Psoas muscle (tissue), 7 donors: ENCODE measurements at regions not wholly inside any gene's neighbourhood (a gene's known extent, or its start where the extent isn't known, plus 50 kb on each side); places are given as distances from the start of the nearest gene placed in this dataset.

Experiments
- ATAC-seq, 4 donors: fragments of 200-7000 bp; cut with Tn5 transposase; one replicate each; pipeline ENCODE4 v1.9.1; 2020; ENCODE audit warnings: moderate library complexity in 3 of 4, mild to moderate bottlenecking in 2 of 4
- DNase-seq, 2 donors: peaks; one replicate each; pipeline ENCODE4 v3.0.0-alpha.2; 2020
- H3K27ac ChIP-seq: fragments of 200-600 bp; one replicate; pipeline ENCODE4 v1.8.0; 2022
- H3K27me3 ChIP-seq, 3 donors: fragments of 200-600 bp in 1 of 3; one replicate each; pipeline versions ENCODE4 v1.6.1 to v1.8.0; 2013 to 2022; ENCODE audit warnings: low read length in 2 of 3, mild to moderate bottlenecking in 2 of 3, moderate library complexity in 1 of 3; ENCODE audit not compliant: insufficient read depth in 3 of 3
- H3K36me3 ChIP-seq, 2 donors: fragments of 200-600 bp in 1 of 2; one replicate each; pipeline versions ENCODE4 v1.6.1 to v1.8.0; 2013 to 2022; ENCODE audit warnings: low read depth in 1 of 2, mild to moderate bottlenecking in 1 of 2, moderate library complexity in 1 of 2; ENCODE audit not compliant: insufficient read depth in 1 of 2
- H3K4me1 ChIP-seq: fragments of 200-600 bp; one replicate; pipeline ENCODE4 v1.8.0; 2022
- H3K4me3 ChIP-seq: fragments of 200-600 bp; one replicate; pipeline ENCODE4 v1.8.0; 2022; ENCODE audit warnings: mild to moderate bottlenecking
- H3K9me3 ChIP-seq: fragments of 200-600 bp; one replicate; pipeline ENCODE4 v1.8.0; 2022
- WGBS, 3 donors: extraction: QIAGEN DNeasy Blood & Tissue Kit; methylation state at CpG; one replicate each; pipeline versions ENCODE4 v1.1.6 to v1.1.7; 2013; 5-methylcytosine and 5-hydroxymethylcytosine counted together
- intact Hi-C, 2 donors: fragments of 100-400 bp; cut with DNase I; formaldehyde crosslinking; loops; one replicate each; pipeline versions ENCODE4 v1.11.0 to v1.14.2; 2022
- TF ChIP-seq, protein P1 (sequence below): fragments of 200-600 bp; IDR thresholded peaks from one replicate; pipeline ENCODE4 v1.8.0; 2022; ENCODE audit warnings: antibody characterized with exemption
- donor health status: healthy with polysubstance abuse.
- donor health status: DM: no; HTN: no; CAD: no; lungs with moderate emphysema.
- donor health status: Bipolar disorder and iron deficiency.
- donor health status: healthy.
- donor health status: DM: yes; HTN: yes; CAD: no.
- donor health status: DM: no; HTN: no; CAD: no.
- donor health status: DM: yes; HTN: yes; CAD: no.

DNA sequence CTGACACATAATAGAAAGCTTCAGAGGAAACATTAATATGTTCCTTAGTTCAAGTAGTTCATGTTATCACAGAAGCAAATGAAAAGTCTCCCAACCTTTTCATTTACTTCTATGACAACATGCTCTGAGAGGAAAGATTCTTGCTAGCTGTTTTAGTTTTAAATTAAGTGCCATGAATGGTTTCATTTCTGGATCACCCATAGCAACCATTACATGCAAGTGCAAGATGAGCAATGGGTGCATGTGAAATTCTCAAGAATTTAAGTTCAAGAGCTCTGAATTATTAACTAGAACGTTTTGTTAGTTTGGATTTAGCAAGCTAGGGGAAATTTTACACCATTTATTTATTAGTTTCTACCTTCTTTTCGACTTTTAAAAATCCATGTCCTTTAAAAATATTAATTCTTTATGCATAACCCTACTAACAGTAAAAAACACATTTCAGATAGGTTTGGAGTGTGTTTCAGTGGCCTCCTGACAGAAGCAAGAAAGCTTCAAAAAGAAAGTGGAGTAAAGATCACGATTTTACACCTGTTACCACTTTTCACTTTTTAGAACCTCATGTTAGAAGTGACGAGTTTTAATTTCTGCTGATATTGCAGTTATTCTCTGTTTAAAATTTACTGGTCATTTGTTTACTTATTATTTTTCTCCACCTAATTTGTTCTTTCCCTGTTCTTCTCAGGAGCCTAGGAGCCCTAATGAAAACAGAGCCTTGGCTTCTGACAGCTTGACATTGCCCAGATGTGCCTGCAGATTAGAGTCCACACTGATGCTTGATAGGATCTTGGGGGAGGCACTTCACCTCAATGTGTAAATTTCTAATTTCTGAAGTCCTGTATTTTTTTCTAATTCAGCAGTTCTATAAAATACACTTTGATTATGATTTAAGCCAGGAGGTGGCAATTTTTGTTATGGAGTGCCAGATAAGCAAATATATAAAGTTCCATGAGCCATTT is 995.3 kb upstream of the PHF14 start:
- Histone ChIP-seq H3K36me3 (no peaks in the 10 kb centered on the region), H3K27ac (no peak overlapping the region), H3K4me3 (no peak overlapping the region), H3K9me3 (no peaks in the 10 kb centered on the region), H3K4me1 (no peaks in the 10 kb centered on the region), H3K27me3 (no peaks in the 10 kb centered on the region)
- intact Hi-C loops = no loop called here
- TF ChIP-seq, protein P1, sequence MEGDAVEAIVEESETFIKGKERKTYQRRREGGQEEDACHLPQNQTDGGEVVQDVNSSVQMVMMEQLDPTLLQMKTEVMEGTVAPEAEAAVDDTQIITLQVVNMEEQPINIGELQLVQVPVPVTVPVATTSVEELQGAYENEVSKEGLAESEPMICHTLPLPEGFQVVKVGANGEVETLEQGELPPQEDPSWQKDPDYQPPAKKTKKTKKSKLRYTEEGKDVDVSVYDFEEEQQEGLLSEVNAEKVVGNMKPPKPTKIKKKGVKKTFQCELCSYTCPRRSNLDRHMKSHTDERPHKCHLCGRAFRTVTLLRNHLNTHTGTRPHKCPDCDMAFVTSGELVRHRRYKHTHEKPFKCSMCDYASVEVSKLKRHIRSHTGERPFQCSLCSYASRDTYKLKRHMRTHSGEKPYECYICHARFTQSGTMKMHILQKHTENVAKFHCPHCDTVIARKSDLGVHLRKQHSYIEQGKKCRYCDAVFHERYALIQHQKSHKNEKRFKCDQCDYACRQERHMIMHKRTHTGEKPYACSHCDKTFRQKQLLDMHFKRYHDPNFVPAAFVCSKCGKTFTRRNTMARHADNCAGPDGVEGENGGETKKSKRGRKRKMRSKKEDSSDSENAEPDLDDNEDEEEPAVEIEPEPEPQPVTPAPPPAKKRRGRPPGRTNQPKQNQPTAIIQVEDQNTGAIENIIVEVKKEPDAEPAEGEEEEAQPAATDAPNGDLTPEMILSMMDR = no peak
- no peak for ATAC-seq
- DNase-seq = no peak
- WGBS, 3 donors = 35 to 52% (median 37%) methylated on average over 4 of the region's 4 CpGs

DNA sequence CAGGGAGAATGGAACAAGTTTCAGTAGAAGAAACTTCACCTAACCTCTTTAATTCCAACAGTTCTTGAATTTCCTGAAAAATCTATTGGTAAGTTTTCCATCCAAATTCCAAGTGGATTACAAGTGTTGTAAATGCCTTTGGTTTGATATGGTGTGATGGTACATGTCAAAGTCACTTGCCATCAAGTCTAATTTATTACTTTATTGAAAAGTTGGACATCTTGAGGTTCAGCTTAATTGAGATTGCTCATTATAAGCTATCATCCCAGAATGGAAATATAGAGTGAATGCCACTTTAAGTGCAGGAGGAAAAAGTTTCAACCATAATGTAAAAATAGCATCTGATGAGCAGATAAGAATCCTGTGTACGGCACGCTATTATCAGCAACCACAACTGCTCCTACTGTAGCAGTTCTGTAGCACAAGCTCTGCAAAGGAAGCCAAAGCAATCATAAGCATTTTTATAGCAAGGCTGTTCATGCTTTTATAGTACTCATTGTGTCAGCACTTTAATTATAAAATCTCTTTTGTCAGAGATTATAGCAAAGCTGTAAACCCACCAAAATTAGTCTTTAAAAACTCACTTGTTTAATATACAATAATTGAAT is 991.8 kb upstream of the PHF14 start:
- ATAC-seq (no peak), DNase-seq (no peak)
- 48 to 60% (median 49%) methylated on average over 2 of the region's 2 CpGs for WGBS, 3 donors
- Histone ChIP-seq H3K36me3 (no peaks in the 10 kb centered on the region), H3K4me1 (no peaks in the 10 kb centered on the region), H3K4me3 (no peak overlapping the region), H3K27ac (no peak overlapping the region), H3K27me3 (no peaks in the 10 kb centered on the region), H3K9me3 (no peaks in the 10 kb centered on the region)
- TF ChIP-seq, protein P1 = no peak
- intact Hi-C loops = no loop called here

DNA sequence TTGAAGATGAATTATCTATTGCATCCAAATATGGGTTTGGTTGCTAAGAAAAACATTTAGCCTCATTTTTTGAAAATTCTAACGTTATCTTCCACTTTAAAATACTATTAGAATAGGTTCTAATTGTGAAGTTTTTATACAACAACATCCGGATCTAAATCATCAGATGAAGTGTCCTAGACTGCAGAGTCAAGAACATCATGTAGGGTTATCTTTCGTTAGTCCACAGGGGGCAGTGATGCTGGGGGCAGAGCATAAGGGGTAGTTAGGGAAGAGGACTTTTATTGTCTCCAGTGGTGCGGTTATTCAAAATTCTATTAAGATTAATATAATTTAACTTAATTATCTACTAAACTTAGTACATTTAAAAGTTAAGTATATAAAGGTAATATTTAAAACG is 990.6 kb upstream of the PHF14 start:
- Histone ChIP-seq H3K4me3 (no peak overlapping the region), H3K27me3 (no peaks in the 10 kb centered on the region), H3K4me1 (no peaks in the 10 kb centered on the region), H3K27ac (no peak overlapping the region), H3K36me3 (no peaks in the 10 kb centered on the region), H3K9me3 (no peaks in the 10 kb centered on the region)
- TF ChIP-seq, protein P1 = no peak
- intact Hi-C loops = no loop called here
- 66 to 72% (median 67%) methylated on average over 5 of the region's 5 CpGs for WGBS, 3 donors
- ATAC-seq = no peak
- DNase-seq = no peak

DNA sequence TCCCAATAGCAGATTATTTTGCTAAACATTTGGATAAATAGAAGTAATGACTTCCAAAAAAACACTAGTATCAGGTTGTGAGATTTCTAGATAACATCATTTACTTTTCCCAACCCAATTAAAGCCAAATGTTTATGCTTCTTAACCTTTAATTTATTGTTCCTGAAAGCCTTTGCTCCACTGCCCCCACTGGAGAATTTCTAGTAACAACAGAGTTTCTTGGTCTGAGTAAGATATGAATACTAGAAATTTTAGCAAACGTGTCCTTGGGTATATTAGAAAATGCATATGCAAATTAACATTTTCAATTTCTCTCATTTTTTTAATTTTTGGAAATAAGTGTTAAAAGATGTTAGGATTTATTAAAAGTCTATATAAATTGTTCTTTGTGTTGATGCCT is 958.0 kb upstream of the PHF14 start:
- TF ChIP-seq, protein P1 = no peak
- no peaks in the 10 kb centered on the region for H3K4me1 ChIP-seq
- no peaks in the 10 kb centered on the region for H3K36me3 ChIP-seq
- no peak overlapping the region for H3K4me3 ChIP-seq
- no peak overlapping the region for H3K27ac ChIP-seq
- DNase-seq (no peak), ATAC-seq (no peak)
- H3K27me3 ChIP-seq = no peaks in the 10 kb centered on the region
- no peaks in the 10 kb centered on the region for H3K9me3 ChIP-seq
- WGBS, 3 donors = 51 to 54% (median 51%) methylated on average over 1 of the region's 1 CpG
- intact Hi-C loops = no loop called here
